HepG2 (cell line): ENCODE measurements at regions not wholly inside any gene's neighbourhood (a gene's known extent, or its start where the extent isn't known, plus 50 kb on each side); places are given as distances from the start of the nearest gene placed in this dataset.

ENCODE experiments used
- ATAC-seq: fragments of 200-7000 bp; cut with Tn5 transposase; 3 replicates; pipeline ENCODE4 v1.9.1; 2020; ENCODE audit warnings: mild to moderate bottlenecking, moderate library complexity
- BruUV-seq: library from RNA; stranded (reverse); fragments of 400-500 nt; replicated peaks from 2 replicates; lab custom pipeline; 2021; lab: Mats Ljungman, UMichigan
- CTCF ChIA-PET: fragments of 300-600 bp; formaldehyde crosslinking; extraction: SDS; loops from one replicate; lab custom pipeline; 2021; ENCODE audit warnings: low total read pairs, inconsistent platforms, low intra/inter-chr PET ratio; lab: Yijun Ruan, JAX
- POLR2A ChIA-PET: fragments of 350-600 bp; sonication (Branson Sonifier 250); formaldehyde crosslinking; loops from one replicate; lab custom pipeline; 2020; ENCODE audit warnings: antibody characterized with exemption, inconsistent platforms; lab: Yijun Ruan, JAX
- DNase-seq: peaks from one replicate; pipeline ENCODE4 v3.0.0-alpha.2; 2015; ENCODE audit warnings: low spot score
- FAIRE-seq: peaks from 3 replicates; lab custom pipeline; 2011; peaks lifted over from hg19 to GRCh38; lab: Jason Lieb, UNC
- H2AFZ ChIP-seq: one replicate; pipeline ENCODE4 v1.6.1; 2011; ENCODE audit warnings: low read length, inconsistent platforms
- H3K27ac ChIP-seq: fragments of 300-600 bp; 3 replicates; pipeline ENCODE4 v1.8.0; 2011; ENCODE audit warnings: mixed run types, mild to moderate bottlenecking, mixed read lengths, low read length, inconsistent platforms; ENCODE audit not compliant: insufficient read depth; ENCODE audit errors: extremely low read length
- H3K27me3 ChIP-seq, 2 experiments: fragments of 200-600 bp in 1 of 2; 2 replicates in 1 of 2; 3 replicates in 1 of 2; pipeline versions ENCODE4 v1.6.0 to v1.8.0; 2011; ENCODE audit warnings: low read length in 2 of 2, mild to moderate bottlenecking in 2 of 2, moderate library complexity in 2 of 2, inconsistent platforms in 1 of 2; ENCODE audit not compliant: insufficient read depth in 2 of 2, control insufficient read depth in 1 of 2
- H3K36me3 ChIP-seq, 2 experiments: fragments of 200-600 bp in 1 of 2; replicated peaks in 1 of 2; 2 replicates in 1 of 2; 3 replicates in 1 of 2; pipeline versions ENCODE4 v1.5.1 to v1.8.0; 2011; ENCODE audit warnings: low read length in 2 of 2, inconsistent platforms in 1 of 2; ENCODE audit not compliant: insufficient read depth in 2 of 2, control insufficient read depth in 1 of 2
- H3K4me1 ChIP-seq: 2 replicates; pipeline ENCODE4 v1.5.1; 2012; ENCODE audit warnings: low read length, inconsistent platforms; ENCODE audit not compliant: insufficient read depth
- H3K4me2 ChIP-seq: 2 replicates; pipeline ENCODE4 v1.6.0; 2011; ENCODE audit warnings: low read depth, low read length, inconsistent platforms
- H3K4me3 ChIP-seq, 3 experiments: fragments of 200-600 bp in 1 of 3; sonication (generic), shearing (Covaris generic) in 1 of 3; replicated peaks in 1 of 3; 2 replicates each; pipeline ENCODE4 v1.5.1; 2011 to 2016; ENCODE audit warnings: low read length in 3 of 3, inconsistent platforms in 2 of 3, low read depth in 2 of 3, mild to moderate bottlenecking in 2 of 3, control low read depth in 1 of 3, mixed read lengths in 1 of 3; ENCODE audit not compliant: insufficient read depth in 1 of 3
- H3K79me2 ChIP-seq: one replicate; pipeline ENCODE4 v1.6.1; 2011; ENCODE audit warnings: low read length, inconsistent platforms; ENCODE audit not compliant: insufficient read depth
- H3K9ac ChIP-seq: 2 replicates; pipeline ENCODE4 v1.6.0; 2011; ENCODE audit warnings: mild to moderate bottlenecking, low read depth, low read length, inconsistent platforms; ENCODE audit not compliant: insufficient read depth
- H3K9me3 ChIP-seq: 2 replicates; pipeline ENCODE4 v1.5.1; 2012; ENCODE audit warnings: mild to moderate bottlenecking, low read length
- H4K20me1 ChIP-seq: 2 replicates; pipeline ENCODE4 v1.6.0; 2011; ENCODE audit warnings: inconsistent platforms, mild to moderate bottlenecking, low read length, moderate library complexity; ENCODE audit not compliant: insufficient read depth
- ADNP ChIP-seq: sonication (generic); formaldehyde crosslinking; IDR thresholded peaks from 2 replicates; pipeline ENCODE4 v1.4.0; 2020; ENCODE audit warnings: missing genetic modification reagents
- GMEB1 ChIP-seq: sonication (generic); formaldehyde crosslinking; IDR thresholded peaks from 2 replicates; pipeline ENCODE4 v1.5.1; 2020; ENCODE audit warnings: missing genetic modification reagents, mild to moderate bottlenecking, borderline replicate concordance
- HMGA1 ChIP-seq: sonication (generic); formaldehyde crosslinking; conservative IDR thresholded peaks from 2 replicates; pipeline ENCODE4 v1.4.0; 2020; ENCODE audit warnings: missing genetic modification reagents
- HNF4A ChIP-seq: sonication (generic); formaldehyde crosslinking; IDR thresholded peaks from 2 replicates; pipeline ENCODE4 v1.4.0; 2020; ENCODE audit warnings: missing genetic modification reagents
- MATR3 ChIP-seq: sonication (generic); formaldehyde crosslinking; IDR thresholded peaks from 2 replicates; pipeline ENCODE4 v1.4.0; 2020; ENCODE audit warnings: missing genetic modification reagents
- NCOA1 ChIP-seq: sonication (generic); formaldehyde crosslinking; IDR thresholded peaks from 2 replicates; pipeline ENCODE4 v1.9.0; 2021; ENCODE audit warnings: missing genetic modification reagents
- PCBP2 ChIP-seq: fragments of 200-400 bp; formaldehyde crosslinking; optimal IDR thresholded peaks from 2 replicates; pipeline ENCODE3; 2018; ENCODE audit warnings: low read length, low read depth; ENCODE audit not compliant: poor library complexity, severe bottlenecking
- RNF219 ChIP-seq: sonication (generic); formaldehyde crosslinking; IDR thresholded peaks from 2 replicates; pipeline ENCODE4 v1.5.0; 2020; ENCODE audit warnings: mild to moderate bottlenecking, missing genetic modification reagents
- SRSF1 ChIP-seq: fragments of 200-400 bp; formaldehyde crosslinking; optimal IDR thresholded peaks from 2 replicates; pipeline ENCODE3; 2017; ENCODE audit warnings: mild to moderate bottlenecking, low read depth, low read length, moderate library complexity
- ZBTB21 ChIP-seq: sonication (generic); formaldehyde crosslinking; IDR thresholded peaks from 2 replicates; pipeline ENCODE4 v1.4.0; 2020; ENCODE audit warnings: missing genetic modification reagents
- ZEB1 ChIP-seq: IDR thresholded peaks from 2 replicates; pipeline ENCODE4 v1.6.1; 2012; ENCODE audit warnings: mild to moderate bottlenecking, low read depth, inconsistent platforms; ENCODE audit not compliant: insufficient replicate concordance
- ZFP37 ChIP-seq: sonication (generic); formaldehyde crosslinking; IDR thresholded peaks from 2 replicates; pipeline ENCODE4 v1.4.0; 2020; ENCODE audit warnings: missing genetic modification reagents, borderline replicate concordance
- ZKSCAN8 ChIP-seq: IDR thresholded peaks from 2 replicates; pipeline ENCODE4 v1.6.1; 2016; ENCODE audit warnings: borderline replicate concordance, missing genetic modification reagents, missing compliant biosample characterization
- ZMYM3 ChIP-seq: sonication (generic); formaldehyde crosslinking; IDR thresholded peaks from 2 replicates; pipeline ENCODE4 v1.5.1; 2020; ENCODE audit warnings: mild to moderate bottlenecking, missing genetic modification reagents
- ZNF230 ChIP-seq: sonication (generic); formaldehyde crosslinking; IDR thresholded peaks from 2 replicates; pipeline ENCODE4 v1.4.0; 2020; ENCODE audit warnings: mild to moderate bottlenecking, missing genetic modification reagents
- ZNF3 ChIP-seq: IDR thresholded peaks from 2 replicates; pipeline ENCODE4 v1.7.0; 2017; ENCODE audit warnings: inconsistent platforms
- ZNF34 ChIP-seq: sonication (generic); formaldehyde crosslinking; IDR thresholded peaks from 2 replicates; pipeline ENCODE4 v1.4.0; 2020; ENCODE audit warnings: mild to moderate bottlenecking, missing genetic modification reagents, borderline replicate concordance
- ZNF572 ChIP-seq: sonication (generic); formaldehyde crosslinking; IDR thresholded peaks from 2 replicates; pipeline ENCODE4 v1.5.1; 2020; ENCODE audit warnings: mild to moderate bottlenecking, missing genetic modification reagents
- ZNF781 ChIP-seq: sonication (generic); formaldehyde crosslinking; IDR thresholded peaks from 2 replicates; pipeline ENCODE4 v1.5.1; 2020; ENCODE audit warnings: borderline replicate concordance, mild to moderate bottlenecking, missing genetic modification reagents; ENCODE audit errors: not compliant biosample characterization
- WGBS: methylation state at CpG from one replicate; pipeline ENCODE4 v1.1.6; 2017; ENCODE audit warnings: low lambda C conversion rate; 5-methylcytosine and 5-hydroxymethylcytosine counted together
- in situ Hi-C: cut with HindIII; loops from 2 replicates; pipeline ENCODE4 v1.10.0; 2017; ENCODE audit warnings: low pct_unique_long_range_greater_than_20kb; ENCODE audit not compliant: extremely low pct_ligation_motif_present
- intact Hi-C: fragments of 100-400 bp; cut with micrococcal nuclease; formaldehyde crosslinking; loops from one replicate; pipeline ENCODE4 v1.10.0; 2022; ENCODE audit not compliant: unreplicated experiment

GRCh38 chr10:21424459-21424861 lies 101.0 kb downstream of the SKIDA1 start (continued):
- no peak for TF ChIP-seq ZKSCAN8 (CRISPR knock-in tag)
- no peak for TF ChIP-seq ZNF3 (CRISPR knock-in tag)
- TF ChIP-seq ADNP (CRISPR knock-in tag), result no peak
- TF ChIP-seq ZEB1, result no peak
- TF ChIP-seq ZNF34 (CRISPR knock-in tag), result no peak
- TF ChIP-seq ZFP37 (CRISPR knock-in tag), result no peak
- TF ChIP-seq NCOA1 (CRISPR knock-in tag), result no peak

GRCh38 chr10:21423850-21424249 lies 101.6 kb downstream of the SKIDA1 start:
- no peak overlapping the region for H3K4me2 ChIP-seq
- POLR2A ChIA-PET, result no interaction called here
- TF ChIP-seq ZBTB21, result no peak
- no peak for TF ChIP-seq ZMYM3
- no peak for TF ChIP-seq ZNF781 (CRISPR knock-in tag)
- TF ChIP-seq PCBP2, result no peak
- TF ChIP-seq ZNF230 (CRISPR knock-in tag), result no peak
- no peak for TF ChIP-seq HNF4A (CRISPR knock-in tag)
- TF ChIP-seq ZNF572 (CRISPR knock-in tag), result no peak
- no peak for TF ChIP-seq HMGA1 (CRISPR knock-in tag)
- no peak for TF ChIP-seq RNF219
- TF ChIP-seq GMEB1 (CRISPR knock-in tag), result no peak
- no peak for TF ChIP-seq SRSF1
- TF ChIP-seq MATR3, result no peak

More at GRCh38 chr10:21423850-21424249, 101.6 kb downstream of the SKIDA1 start:
- CTCF ChIA-PET, result no interaction called here
- DNase-seq (no peak), FAIRE-seq (no peak), ATAC-seq (no peak)
- Histone ChIP-seq H4K20me1 (no peaks in the 10 kb centered on the region), H3K9me3 (no peaks in the 10 kb centered on the region; the same call in 1 of the 2 replicates), H3K27ac (no peak overlapping the region), H3K4me1 (peaks cover 9% of the 10 kb centered on the region), H3K4me3 (no peak overlapping the region), H3K79me2 (no peaks in the 10 kb centered on the region), H3K27me3 (no peaks in the 10 kb centered on the region; a peak in 2 of 5 replicates), H2AFZ (no peak overlapping the region), H3K36me3 (no peaks in the 10 kb centered on the region), H3K9ac (no peak overlapping the region)
- in situ Hi-C loops, result no loop called here
- no TSS peak for BruUV-seq
- 20% methylated on average over 5 of the region's 5 CpGs for WGBS
- intact Hi-C loops, result no loop called here
